ENCODE measurements at regions not wholly inside any gene's neighbourhood (a gene's known extent, or its start where the extent isn't known, plus 50 kb on each side); places are given as distances from the start of the nearest gene placed in this dataset.

GRCh38 chr6:115618256-115618655 is 442.4 kb downstream of the FRK start:
- TF ChIP-seq EZH2 (IDR thresholded peaks at IDR 0.05; ENCODE audit: borderline replicate concordance, low read depth, low read length, severe bottlenecking): no peak
- no peak for TF ChIP-seq CTCF (IDR thresholded peaks at IDR 0.05; ENCODE audit: extremely low read depth in 1 of 2, insufficient read depth in 1 of 2, low read depth in 1 of 2, low read length in 2 of 2)
